DMS114 treated with DMSO at 0.1 percent for 48 hours (cell line): ENCODE measurements at regions not wholly inside any gene's neighbourhood (a gene's known extent, or its start where the extent isn't known, plus 50 kb on each side); places are given as distances from the start of the nearest gene placed in this dataset.
A peak's percentile ranks its signal among the peaks of the same experiment; 100 is the strongest.
"Not testable (repeated sequence)": the region's sequence is repeated elsewhere in the genome, so short reads cannot be mapped to it uniquely, and the experiment has no call there.

Source experiments
- DNase-seq: peaks from one replicate; lab custom pipeline; 2025; ENCODE audit not compliant: unreplicated experiment; lab: John Stamatoyannopoulos, UW

DNA sequence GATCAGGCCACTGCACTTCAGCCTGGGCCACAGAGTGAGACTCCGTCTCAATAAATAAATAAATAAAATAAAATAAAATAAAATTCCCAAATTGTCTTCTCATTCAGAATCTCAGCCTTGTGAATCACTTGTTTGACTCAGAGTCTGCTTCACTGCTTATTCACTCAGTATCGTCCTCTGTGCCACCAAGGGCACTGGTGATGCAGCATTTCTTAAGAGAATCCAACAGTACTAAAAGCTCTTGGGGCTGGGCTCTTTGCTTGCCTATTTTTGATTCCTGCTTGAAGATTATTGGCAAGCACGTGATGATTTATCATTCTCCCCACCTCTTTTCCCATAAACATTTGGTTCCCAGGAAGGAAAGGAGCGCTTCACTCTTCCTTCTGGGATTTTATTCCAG, 54.8 kb upstream of the HMGB1 start:
- no peak for DNase-seq

DNA sequence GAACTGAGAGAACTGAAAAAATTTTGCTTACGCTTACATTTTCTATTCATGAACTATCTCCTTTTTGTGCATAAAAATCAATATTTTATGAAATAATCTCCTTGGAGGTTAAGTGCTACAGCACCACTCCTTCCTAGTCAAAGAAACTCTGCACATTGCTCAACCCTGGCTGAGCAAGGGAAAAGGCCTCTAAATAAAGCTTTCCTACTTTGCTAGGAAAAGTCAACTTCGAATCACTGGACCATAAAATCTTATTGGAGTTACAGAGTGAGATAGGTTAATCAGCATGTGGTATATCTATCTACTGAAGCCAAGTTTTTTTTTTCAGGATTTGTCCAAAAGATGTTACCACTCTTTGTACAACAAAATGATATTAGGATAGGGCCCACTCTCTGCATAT, 57.5 kb upstream of the HMGB1 start:
- DNase-seq: no peak

DNA sequence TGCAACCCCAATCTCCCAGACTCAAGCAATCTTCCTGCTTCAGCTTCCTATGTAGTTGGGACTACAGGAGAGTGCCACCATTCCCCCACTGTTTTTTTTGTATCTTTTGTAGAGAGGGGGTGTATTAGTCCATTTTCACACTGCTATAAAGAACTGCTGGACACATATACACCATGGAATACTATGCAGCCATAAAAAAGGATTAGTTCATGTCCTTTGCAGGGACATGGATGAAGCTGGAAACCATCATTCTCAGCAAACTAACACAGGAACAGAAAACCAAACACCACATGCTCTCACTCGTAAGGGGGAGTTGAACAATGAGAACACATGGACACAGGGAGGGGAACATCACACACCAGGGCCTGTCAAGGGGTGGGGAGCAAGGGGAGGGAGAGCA, 58.1 kb upstream of the HMGB1 start:
- DNase-seq: not testable (repeated sequence)

DNA sequence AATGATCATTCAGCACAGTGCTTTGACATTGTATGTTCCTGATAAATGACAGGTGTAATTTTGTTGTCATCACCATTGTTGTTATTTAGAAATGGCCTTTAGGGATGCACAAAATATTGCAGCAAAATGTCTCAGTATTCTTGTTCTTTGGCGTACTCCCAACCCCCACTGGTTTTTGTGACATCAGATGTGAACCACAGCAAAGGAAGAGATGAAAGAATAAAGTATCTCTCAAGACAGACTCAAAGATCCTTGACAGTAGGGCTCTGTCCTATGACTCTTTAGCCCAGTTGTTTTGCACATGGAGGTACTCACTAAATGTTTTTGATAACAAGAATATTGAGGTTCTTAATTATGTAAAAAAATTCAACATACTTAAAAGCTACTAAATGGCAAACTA, 59.5 kb upstream of the HMGB1 start:
- not testable (repeated sequence) for DNase-seq

DNA sequence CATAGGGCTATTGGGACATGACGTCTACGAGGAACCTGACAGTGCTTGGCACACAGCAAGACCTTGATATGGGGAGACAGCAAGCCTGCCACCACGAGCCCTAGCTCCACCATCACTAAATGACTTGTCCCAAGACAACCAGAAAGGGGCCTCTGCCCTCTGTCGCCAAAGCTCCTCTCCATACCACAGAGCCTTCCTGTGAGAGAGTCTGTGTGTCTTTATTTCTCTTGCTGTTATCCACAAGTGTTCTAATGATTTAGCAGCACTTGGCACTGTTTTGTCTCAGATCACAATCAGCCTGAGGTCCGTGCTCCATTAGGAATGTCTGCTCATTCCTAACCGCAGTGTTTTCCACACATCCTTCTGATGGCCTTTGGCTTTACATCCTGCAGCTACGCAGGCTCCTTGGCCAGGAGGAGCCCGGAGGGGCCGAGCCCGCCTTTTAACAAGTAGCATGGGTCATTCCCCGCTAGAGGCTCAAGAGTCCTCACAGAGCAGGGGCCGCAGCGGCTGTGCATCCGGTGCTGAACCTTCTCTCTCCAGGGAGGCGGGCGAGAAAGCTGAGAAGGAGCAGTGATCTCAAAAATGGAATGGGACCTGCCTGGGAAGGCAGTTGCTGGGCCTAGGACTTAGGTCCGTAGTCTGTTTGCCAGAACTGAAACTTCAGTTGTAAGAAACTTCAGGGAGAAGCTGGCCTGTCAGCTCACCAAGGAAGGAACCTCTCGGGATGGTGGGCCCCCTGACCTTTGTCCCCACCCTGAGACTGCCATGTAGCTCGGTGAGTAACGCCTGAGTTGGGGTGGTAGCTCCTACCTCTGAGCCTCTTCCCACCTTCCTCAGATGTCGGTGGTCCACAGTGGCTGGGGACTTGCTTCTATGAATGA, 61.1 kb upstream of the HMGB1 start:
- no peak for DNase-seq

DNA sequence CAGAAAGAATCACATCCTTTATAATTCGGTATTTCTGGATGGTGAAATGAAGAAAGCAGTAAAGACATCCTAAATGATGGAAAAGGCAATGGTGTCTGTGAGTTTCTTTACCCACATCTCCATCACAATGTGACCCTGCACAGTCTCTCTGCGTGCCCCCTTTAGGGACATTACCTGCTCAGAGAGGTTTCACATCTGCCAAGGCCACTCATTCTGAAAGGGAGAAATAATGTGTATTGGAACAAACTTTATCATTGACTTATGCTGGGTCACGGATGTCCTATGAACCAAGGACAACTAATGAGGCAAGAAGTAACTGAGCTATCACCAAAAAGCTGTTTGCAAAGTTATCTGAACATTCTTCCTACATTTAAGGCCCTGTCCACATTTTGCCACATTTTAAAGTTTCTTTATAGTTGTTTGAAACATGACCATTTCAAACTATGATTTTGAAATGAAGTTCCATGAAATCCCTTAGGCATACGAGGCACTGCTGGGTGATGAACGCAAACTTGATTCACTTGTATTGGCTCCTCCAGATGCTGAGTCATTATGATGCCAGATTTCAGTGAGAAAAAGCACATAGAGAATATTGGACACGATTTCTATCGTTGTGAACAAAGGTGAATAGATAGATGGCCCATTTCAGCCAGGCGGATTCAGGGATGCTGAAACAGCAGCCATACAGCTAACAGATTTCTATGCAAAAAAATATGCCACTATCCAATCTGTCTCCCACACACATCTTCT, 63.5 kb upstream of the HMGB1 start:
- no peak for DNase-seq

DNA sequence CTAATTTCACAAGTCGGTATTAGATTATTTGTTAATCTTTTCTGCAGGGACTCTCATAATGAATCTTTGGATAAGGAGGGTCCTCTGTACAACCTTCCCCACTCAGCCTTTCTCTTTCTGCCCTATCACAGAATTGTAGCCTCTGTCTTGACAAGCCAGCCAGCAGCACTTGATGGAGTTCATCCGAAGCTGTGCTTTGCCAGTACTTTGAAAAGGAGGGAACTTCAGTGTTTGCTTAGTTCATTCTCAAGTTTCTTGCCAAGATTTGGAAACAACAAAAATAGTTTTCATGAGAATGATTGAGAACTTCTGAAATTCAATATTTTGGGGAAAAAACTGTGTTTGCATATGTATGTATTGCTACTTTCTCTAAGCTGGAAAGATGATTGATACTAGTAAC, 69.3 kb upstream of the HMGB1 start:
- no peak for DNase-seq

DNA sequence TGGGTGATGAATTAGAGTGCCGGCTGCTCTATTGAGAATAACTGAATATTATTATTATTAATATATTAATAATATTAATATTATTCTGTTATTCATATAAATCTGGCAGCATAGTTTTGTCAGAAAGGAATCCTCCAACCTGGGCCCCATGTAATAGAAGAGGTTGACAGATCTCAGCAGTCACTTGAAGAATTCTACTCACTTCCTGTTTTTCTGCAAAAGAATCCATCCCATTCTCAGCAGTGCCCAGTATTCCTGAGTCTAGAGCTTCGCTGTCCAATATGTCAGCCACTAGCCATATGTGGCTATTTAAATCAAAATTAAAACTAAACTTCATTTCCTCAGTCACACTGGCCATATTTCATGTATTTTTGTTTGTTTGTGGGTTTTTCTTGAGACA, 72.4 kb upstream of the USPL1 start:
- DNase-seq: no peak

DNA sequence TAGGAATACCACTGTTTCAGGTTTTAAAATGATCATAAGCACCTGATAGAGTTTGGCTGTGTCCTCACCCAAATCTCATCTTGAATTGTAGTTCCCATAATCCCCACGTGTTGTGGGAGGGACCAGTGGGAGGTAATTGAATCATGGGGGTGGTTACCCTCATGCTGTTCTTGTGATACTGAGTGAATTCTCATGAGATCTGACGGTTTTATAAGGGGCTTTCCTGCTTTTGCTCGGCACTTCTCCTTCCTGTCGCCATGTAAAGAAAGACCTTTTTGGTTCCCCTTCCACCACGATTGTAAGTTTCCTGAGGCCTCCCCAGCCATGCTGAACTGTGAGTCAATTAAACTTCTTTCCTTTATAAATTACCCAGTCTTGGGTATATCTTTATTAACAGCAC, 69.7 kb upstream of the USPL1 start:
- DNase-seq: not testable (repeated sequence)

DNA sequence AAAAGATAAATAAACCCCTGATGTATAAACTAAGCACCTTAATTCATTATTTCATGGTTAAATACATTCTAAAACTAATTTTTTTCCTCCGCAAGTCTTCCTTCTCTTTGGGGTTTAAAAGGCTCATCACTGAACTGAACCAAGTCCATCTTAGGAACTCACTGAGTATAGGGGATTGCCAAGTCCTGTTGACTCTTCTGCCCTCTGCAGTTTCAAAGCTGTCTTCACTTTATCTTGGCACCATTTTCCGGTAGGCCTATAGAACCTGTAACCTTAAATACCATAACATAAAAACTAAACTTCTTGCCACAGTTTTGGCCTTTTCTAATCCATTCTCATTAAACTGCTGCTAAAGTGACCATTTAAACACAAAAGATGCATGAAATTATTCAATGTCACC, 66.5 kb upstream of the USPL1 start:
- peak; percentile 2 for DNase-seq

DNA sequence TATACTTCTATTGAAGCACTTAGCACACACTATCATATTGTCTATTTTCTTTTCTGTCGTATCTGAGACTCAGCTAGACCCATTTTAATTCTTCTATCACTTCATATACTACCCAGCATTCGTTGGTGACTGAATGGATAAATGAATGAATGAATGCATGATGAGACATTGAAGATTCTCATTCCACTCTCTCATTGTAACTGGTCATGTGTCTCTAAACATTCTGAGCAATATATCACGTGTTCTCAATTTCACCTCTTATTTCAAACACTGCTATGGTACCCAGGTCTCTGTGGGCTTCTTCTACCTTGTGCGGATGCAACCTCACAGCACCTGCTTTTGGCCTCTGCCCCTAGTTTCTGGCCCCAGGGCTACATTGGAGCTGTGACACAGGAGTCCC, 65.2 kb upstream of the USPL1 start:
- DNase-seq: no peak

DNA sequence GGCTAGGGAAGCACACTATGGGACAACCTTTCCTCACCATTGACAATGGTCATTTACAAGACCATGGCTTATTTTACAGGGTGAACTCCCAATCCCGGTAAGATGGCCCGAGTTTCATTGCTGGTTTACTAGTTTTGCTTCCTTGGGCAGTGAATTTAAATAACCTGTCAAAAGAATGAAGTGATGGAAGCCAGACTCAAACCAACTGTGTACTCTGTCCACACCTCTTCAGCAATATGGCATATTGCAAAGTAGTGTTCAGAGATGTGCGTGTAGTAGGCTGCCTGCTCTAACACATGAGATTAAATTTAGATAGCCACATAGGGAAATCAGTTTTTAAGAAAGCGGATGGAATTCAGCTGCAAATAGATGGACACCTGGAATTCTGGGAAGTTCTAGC, 58.4 kb upstream of the USPL1 start:
- no peak for DNase-seq

DNA sequence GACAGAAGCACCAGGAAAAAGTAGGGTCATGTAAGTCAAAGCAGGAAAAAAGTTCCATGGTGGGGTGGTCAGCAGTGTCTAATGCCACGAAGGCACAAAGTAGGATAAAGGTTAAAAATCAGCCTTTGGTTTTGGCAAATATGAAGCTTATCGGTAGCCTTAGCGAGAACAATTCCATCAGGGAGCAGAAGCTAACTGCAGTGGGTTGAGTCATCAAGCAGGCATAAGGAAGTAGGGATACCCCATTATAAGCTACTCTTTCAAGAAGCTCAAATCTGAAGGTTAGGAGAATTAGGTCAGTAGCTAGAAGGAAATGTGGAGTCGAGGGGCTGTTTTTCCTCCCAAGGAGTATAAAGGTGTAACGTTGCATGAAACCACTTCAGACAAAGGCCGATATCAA, 57.5 kb upstream of the USPL1 start:
- no peak for DNase-seq

DNA sequence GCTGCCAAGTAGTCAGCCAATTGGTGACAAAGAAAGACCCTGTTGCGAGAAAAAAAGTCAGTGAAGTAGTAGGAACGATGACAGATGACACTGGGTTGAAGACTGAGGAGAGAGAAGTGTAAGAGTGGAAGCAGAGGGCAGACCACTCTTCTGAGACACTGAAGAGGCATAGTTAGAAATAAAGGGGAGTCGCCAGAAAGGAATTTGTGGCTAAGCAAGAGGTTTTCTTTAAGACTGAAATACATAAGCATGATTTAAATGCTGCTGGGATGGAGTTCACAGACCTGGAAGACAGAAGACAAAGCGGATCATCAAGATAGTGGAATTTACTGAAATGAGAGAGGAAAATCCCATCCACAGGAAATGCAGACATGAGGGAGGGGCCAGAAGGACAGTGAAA, 56.2 kb upstream of the USPL1 start:
- DNase-seq: no peak

DNA sequence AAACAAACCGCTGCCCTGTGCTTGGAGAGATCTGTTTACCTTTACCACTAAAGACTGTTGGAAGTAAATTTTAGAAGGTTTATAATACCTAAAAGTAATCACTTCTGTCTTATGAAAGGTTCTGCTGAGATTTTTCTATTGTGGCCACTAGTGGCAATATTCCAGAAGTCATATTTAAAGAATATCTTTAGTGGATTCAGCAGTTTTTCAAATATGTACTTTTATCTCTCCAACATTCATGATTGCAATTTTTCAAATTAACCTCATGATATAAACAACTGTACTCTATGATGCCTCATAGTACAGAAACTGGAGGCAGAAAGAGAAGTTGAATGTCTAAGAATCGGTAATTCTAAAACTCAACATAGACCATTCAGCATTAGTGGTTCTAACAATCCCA, 53.2 kb upstream of the USPL1 start:
- DNase-seq: no peak

DNA sequence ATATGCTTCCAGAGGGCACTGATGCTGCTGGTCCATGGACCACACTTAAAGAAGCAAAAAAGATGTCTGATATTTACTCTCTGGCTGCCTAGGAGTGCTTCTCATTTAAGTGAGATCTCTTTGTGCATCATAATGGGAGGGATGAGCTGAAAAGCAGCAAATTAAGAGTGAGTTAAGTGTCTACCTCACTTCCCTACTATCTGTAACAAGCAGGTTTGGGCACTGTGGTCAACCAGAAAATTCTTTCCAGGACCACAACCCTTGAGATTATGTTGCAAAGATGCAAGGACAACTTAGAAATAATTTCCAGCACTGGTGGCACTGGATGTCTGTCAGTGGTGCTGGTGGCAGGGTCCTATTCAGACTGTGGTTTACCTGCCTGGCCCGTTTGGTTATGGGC, 52.1 kb upstream of the USPL1 start:
- DNase-seq: no peak

DNA sequence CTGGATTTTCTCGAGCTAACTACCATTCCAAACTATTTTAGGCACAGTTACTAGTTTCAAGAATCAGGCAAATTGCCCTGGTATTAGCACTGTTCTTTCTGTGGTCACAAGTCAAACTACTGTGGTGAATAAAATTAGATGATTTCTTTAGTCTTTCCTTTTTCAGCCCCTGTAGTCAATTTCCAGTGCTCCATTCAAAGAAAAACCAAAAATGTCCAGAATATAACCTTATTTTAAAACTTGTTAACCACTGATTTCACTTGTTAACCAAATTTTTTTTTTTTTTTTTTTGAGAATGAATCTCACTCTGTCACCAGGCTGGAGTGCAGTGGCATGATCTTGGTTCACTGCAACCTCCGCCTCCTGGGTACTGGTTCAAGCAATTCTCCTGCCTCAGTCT, 50.6 kb upstream of the USPL1 start:
- no peak for DNase-seq
